ENCODE measurements at regions not wholly inside any gene's neighbourhood (a gene's known extent, or its start where the extent isn't known, plus 50 kb on each side); places are given as distances from the start of the nearest gene placed in this dataset.

DNA sequence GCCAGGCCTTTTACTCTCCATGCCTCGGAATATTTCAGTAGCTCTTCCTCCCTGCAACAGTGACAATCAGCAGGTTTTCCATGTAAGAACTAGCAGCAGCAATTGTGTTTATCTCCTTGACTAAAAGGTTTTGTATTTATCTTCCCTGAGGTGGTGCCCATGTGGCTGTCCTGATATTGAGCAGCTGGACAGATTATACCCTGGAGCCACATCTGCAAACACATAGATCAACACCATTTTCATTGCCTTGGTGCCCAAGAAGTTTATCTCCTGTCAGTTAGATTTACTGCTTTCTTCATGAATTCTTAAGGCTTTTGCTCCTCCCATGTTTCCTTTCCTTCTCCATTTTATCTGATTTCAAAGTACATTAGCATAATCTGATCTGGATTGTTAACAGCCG is 378.4 kb downstream of the SPATA31D1 start:
- no peak overlapping the region for H3K27ac ChIP-seq
- no peak overlapping the region for H3K4me3 ChIP-seq
- TF ChIP-seq CTCF (IDR thresholded peaks at IDR 0.05), result no peak
- H3K9me3 ChIP-seq, result no peaks in the 10 kb centered on the region
- no peaks in the 10 kb centered on the region for H3K36me3 ChIP-seq
- H3K4me1 ChIP-seq, result no peaks in the 10 kb centered on the region
- ATAC-seq (no peak), DNase-seq (no peak)
- intact Hi-C loops (cut with DNase I), result no loop called here
- peaks cover 0 to 3% (median 0%) of the 10 kb centered on the region in 7 donors for H3K27me3 ChIP-seq
- whole genome bisulfite sequencing, 2 donors, result 36 to 54% methylated on average over 2 of the region's 2 CpGs

DNA sequence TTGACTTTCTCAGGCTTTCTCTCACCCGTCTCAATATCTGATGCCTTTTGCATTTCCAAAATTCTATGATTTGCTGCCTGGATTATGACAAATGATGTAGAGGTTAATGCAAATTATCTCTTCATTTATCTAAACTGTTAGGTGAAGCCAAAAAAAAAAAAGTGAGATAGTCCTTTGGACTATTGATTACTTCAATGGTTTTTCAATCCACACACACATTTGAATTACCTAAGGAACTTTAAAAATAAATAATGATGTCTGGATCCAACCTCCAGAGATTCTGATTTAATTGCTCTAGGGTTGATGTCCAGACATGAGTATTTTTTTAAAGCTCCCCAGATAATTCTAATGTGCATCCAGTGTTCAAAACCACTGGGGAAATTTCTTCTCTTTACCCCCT is 379.4 kb downstream of the SPATA31D1 start:
- Histone ChIP-seq H3K4me1 (no peaks in the 10 kb centered on the region), H3K27me3 (peaks cover 0 to 3% (median 0%) of the 10 kb centered on the region in 7 donors), H3K4me3 (no peak overlapping the region), H3K27ac (no peak overlapping the region), H3K9me3 (no peaks in the 10 kb centered on the region), H3K36me3 (no peaks in the 10 kb centered on the region)
- intact Hi-C loops (cut with DNase I), result no loop called here
- DNase-seq (no peak), ATAC-seq (no peak)
- WGBS, 2 donors, result 80 to 91% methylated on average over 1 of the region's 1 CpG
- no peak for TF ChIP-seq CTCF (IDR thresholded peaks at IDR 0.05)

DNA sequence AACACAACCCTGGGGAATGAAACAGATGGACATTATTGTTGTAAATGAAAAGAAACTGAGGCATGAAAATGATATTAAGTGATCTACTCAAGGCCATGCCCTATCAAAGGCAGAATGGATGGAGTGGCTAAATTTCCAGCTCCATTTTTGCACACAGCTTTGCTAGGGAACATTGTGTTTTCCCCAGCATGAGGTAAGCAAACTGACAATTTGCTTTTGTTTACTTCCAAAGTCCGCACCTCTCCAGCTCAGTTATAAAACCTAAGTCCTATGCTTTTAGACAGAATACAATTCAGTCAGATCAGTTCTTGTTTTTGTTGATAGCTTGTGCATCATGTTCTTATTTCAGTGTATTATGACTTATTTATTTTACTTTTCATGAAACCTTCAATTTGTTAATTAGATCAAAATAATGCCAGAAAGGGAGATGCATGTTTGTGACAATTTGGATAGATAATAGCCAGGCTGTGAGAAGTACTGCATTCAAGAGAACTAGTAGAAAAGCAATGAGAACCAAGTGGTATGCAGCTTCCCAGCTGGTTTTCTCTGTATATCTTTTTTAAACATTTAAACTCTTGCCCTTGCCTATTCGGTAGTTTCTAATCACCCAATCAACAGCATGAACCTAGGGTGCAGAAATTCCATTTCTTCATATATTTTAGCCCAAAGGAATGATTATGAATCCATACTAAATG is 380.8 kb downstream of the SPATA31D1 start:
- H3K27ac ChIP-seq, result no peak overlapping the region
- DNase-seq (no peak), ATAC-seq (no peak)
- WGBS, 2 donors, result 67 to 76% methylated on average over 2 of the region's 2 CpGs
- no peaks in the 10 kb centered on the region for H3K4me1 ChIP-seq
- TF ChIP-seq CTCF (IDR thresholded peaks at IDR 0.05), result no peak
- peaks cover 0 to 7% (median 0%) of the 10 kb centered on the region in 11 donors for H3K9me3 ChIP-seq
- no peaks in the 10 kb centered on the region for H3K36me3 ChIP-seq
- H3K4me3 ChIP-seq, result no peak overlapping the region
- peaks cover 0 to 3% (median 0%) of the 10 kb centered on the region in 7 donors for H3K27me3 ChIP-seq
- intact Hi-C loops (cut with DNase I), result no loop called here

DNA sequence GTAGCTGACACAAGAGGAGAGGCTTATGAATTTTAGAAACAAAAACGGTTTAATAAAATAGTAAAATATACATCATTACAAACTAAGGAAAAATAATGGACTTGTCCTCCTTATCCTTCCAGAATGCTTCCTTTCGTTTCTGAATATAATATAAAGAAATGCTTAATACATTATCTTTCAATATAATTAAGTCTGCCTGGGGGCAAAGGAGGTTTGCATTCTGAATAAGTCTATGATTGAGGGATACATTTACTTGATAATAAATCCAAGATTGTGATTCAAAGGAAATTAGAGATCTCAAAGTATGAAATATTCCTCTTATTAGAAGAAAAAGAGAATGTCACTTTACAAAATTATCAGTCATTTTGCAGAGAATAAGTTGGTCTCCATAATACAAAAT is 386.5 kb downstream of the SPATA31D1 start:
- WGBS, 2 donors, result 84 to 86% methylated on average over 2 of the region's 2 CpGs
- intact Hi-C loops (cut with DNase I), result loop anchor here in 1 of 10 donors (5.0 kb wide), 1 partner anchor 338 kb away; no protein-coding TSS in a partner anchor
- TF ChIP-seq CTCF (IDR thresholded peaks at IDR 0.05), result no peak
- Histone ChIP-seq H3K27ac (no peak overlapping the region), H3K4me1 (no peaks in the 10 kb centered on the region), H3K4me3 (no peak overlapping the region), H3K27me3 (no peaks in the 10 kb centered on the region), H3K9me3 (peaks cover 0 to 7% (median 0%) of the 10 kb centered on the region in 11 donors), H3K36me3 (no peaks in the 10 kb centered on the region)
- no peak for ATAC-seq
- no peak for DNase-seq

Measured in heart right ventricle (tissue), 16 donors.